Liver (tissue), 3 donors: ENCODE measurements at regions not wholly inside any gene's neighbourhood (a gene's known extent, or its start where the extent isn't known, plus 50 kb on each side); places are given as distances from the start of the nearest gene placed in this dataset.

Experiments
- CTCF ChIP-seq: fragments of 150-350 bp; IDR thresholded peaks from 2 replicates; pipeline ENCODE4 v1.5.1; 2017; ENCODE audit warnings: improper control_type of control experiment, low read depth, low read length; ENCODE audit not compliant: missing input control
- SP1 ChIP-seq: IDR thresholded peaks from 2 replicates; pipeline ENCODE4 v1.6.1; 2018; ENCODE audit warnings: antibody characterized with exemption, mild to moderate bottlenecking
- donor health status: healthy.
- donor health status: healthy.

DNA sequence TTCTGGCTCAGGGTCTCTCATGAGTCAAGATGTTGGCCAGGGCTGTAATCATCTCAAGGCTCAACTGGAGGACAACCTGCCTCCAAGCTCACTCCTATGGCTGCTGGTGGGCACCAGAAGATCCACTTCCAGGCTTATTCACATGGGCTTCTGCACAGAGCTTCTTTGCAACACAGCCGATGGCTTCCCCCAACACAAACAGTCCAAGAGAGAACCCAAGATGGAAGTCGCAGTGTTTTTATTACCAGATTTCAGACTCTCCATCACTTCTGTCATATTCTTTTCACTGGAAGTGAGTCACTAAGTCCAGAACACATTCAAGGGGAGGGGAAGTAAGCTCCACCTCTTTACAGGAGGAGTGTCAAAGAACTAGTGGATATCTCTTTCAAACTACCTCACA lies 75.5 kb downstream of the CD164 start:
- TF ChIP-seq SP1 (no peak), CTCF (no peak)
